Heart left ventricle (tissue), 16 donors: ENCODE measurements at regions not wholly inside any gene's neighbourhood (a gene's known extent, or its start where the extent isn't known, plus 50 kb on each side); places are given as distances from the start of the nearest gene placed in this dataset.

Experiments used
- ATAC-seq, 4 donors: fragments of 200-7000 bp; cut with Tn5 transposase; one replicate each; pipeline ENCODE4 v1.9.1; 2020 to 2022; ENCODE audit warnings: moderate library complexity in 4 of 4, mild to moderate bottlenecking in 3 of 4, moderate number of reproducible peaks in 1 of 4
- DNase-seq, 5 donors: peaks; one replicate each; pipeline ENCODE4 v3.0.0-alpha.2; 2020
- H3K27ac ChIP-seq, 12 donors: fragments of 200-600 bp; sonication (generic) in 4 of 12; one replicate each; pipeline versions ENCODE4 v1.5.0 to v1.8.0; 2016 to 2022; ENCODE audit warnings: mild to moderate bottlenecking in 2 of 12
- H3K27me3 ChIP-seq, 9 donors: fragments of 200-600 bp; sonication (generic) in 2 of 9; one replicate each; pipeline versions ENCODE4 v1.5.1 to v1.8.0; 2016 to 2022; ENCODE audit warnings: mild to moderate bottlenecking in 3 of 9
- H3K36me3 ChIP-seq, 9 donors: fragments of 200-600 bp; sonication (generic) in 2 of 9; one replicate each; pipeline versions ENCODE4 v1.5.0 to v1.8.0; 2018 to 2022; ENCODE audit warnings: mild to moderate bottlenecking in 2 of 9
- H3K4me1 ChIP-seq, 12 donors: fragments of 200-600 bp; sonication (generic) in 4 of 12; one replicate each; pipeline versions ENCODE4 v1.5.0 to v1.8.0; 2016 to 2022; ENCODE audit warnings: mild to moderate bottlenecking in 3 of 12
- H3K4me3 ChIP-seq, 12 donors: fragments of 200-600 bp; sonication (generic) in 4 of 12; one replicate each; pipeline versions ENCODE4 v1.5.0 to v1.8.0; 2017 to 2022; ENCODE audit warnings: mild to moderate bottlenecking in 9 of 12, moderate library complexity in 4 of 12
- H3K9me3 ChIP-seq, 12 donors: fragments of 200-600 bp; sonication (generic) in 4 of 12; one replicate each; pipeline versions ENCODE4 v1.5.0 to v1.8.0; 2016 to 2022; ENCODE audit warnings: mild to moderate bottlenecking in 1 of 12
- CTCF ChIP-seq, 12 donors: fragments of 200-600 bp; sonication (generic) in 4 of 12; IDR thresholded peaks; one replicate each; pipeline versions ENCODE4 v1.5.0 to v1.8.0; 2018 to 2022; ENCODE audit warnings: antibody characterized with exemption in 12 of 12, mild to moderate bottlenecking in 5 of 12
- POLR2A ChIP-seq, 2 donors: fragments of 450-650 bp; IDR thresholded peaks; one replicate each; pipeline ENCODE4 v1.6.1; 2017; ENCODE audit warnings: antibody characterized with exemption in 2 of 2, mild to moderate bottlenecking in 2 of 2, moderate library complexity in 2 of 2
- WGBS, 4 donors: extraction: QIAGEN DNeasy Blood & Tissue Kit in 2 of 4; methylation state at CpG; one replicate each; pipeline versions ENCODE4 v1.1.5 to v1.1.7; 2013 to 2018; 5-methylcytosine and 5-hydroxymethylcytosine counted together
- intact Hi-C, 10 donors: fragments of 100-400 bp; cut with DNase I; formaldehyde crosslinking; loops; one replicate each; pipeline versions ENCODE4 v1.11.1 to v1.14.2; 2022
- donor health status: ischemic (EF 13 %, LVEDD 7.1; RV severe dilation, severe dysfunction).
- donor health status: healthy with polysubstance abuse.
- donor health status: DM: no; HTN: yes; CAD: no.
- donor health status: DM: no; HTN: no; CAD: no.
- donor health status: ischemic (EF 25% LVEDD 6.9; RV normal size, moderate dysfunction).
- donor health status: ischemic (EF 25% LVEDD 5.7; RV mildly dilated, moderate dysfunction).
- donor health status: healthy.
- donor health status: DM: yes; HTN: yes; CAD: no.
- donor health status: ischemic (EF 35%, LVEDD 5.7; RV mildly dilated, moderate dysfunction).
- donor health status: nonischemic (EF 11% LVEDD 7.7; RV severe dilation, severe dysfunction).
- donor health status: DM: yes; HTN: yes; CAD: no.
- donor health status: PGD.
- donor health status: ischemic (EF 29% LVEDD 5.4; RV normal size, mild dysfunction).
- donor health status: nonischemic (EF 23%, LVEDD 6.1; RV moderate dilation, normal function).

DNA sequence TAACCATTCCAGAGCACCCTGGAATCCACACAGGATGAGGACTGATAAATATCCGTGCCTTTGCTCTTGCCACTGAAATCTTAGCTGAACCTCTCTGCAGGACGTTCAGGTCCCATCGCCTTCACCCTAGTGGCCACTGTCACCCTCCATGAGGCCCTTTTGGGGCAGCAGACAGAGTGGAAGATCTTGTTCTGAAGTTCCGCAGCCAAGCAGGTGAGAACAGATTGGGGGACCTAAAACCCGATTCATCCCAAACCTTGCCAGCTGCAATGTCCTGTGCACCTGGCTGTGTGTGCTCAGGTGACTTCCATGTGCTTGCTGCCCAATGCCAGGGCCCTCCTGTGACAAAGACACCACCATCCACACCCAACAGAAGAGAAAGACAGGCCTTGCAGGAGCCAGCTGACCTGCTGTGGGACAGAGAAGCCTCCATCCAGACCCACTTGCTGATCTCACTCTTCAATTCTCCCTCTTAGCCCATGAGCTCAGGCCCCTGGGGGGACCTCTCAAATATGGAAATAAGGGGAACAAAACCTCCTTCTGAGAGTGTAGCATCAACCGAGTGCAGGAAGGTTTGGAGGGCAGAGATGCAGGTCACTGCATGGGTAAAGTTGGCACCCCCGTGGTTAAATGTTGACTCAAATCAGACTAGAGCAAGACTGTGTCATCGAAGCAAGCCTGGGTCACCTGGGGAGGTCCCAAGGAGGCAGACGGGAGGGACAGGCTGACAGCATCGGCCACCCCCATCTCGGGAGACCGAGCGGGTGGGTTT is 308.7 kb upstream of the DIO3 start:
- WGBS, 4 donors: 72 to 84% (median 77%) methylated on average over 10 to 13 of the region's 13 CpGs
- DNase-seq (no peak), ATAC-seq (no peak)
- peaks cover 0 to 10% (median 0%) of the 10 kb centered on the region in 9 donors for H3K27me3 ChIP-seq
- TF ChIP-seq CTCF (IDR thresholded peaks at IDR 0.05) (no peak), POLR2A (IDR thresholded peaks at IDR 0.05) (no peak)
- H3K36me3 ChIP-seq: no peaks in the 10 kb centered on the region
- H3K4me3 ChIP-seq: no peak overlapping the region
- no peaks in the 10 kb centered on the region for H3K9me3 ChIP-seq
- intact Hi-C loops: no loop called here
- no peaks in the 10 kb centered on the region for H3K4me1 ChIP-seq
- H3K27ac ChIP-seq: no peak overlapping the region

DNA sequence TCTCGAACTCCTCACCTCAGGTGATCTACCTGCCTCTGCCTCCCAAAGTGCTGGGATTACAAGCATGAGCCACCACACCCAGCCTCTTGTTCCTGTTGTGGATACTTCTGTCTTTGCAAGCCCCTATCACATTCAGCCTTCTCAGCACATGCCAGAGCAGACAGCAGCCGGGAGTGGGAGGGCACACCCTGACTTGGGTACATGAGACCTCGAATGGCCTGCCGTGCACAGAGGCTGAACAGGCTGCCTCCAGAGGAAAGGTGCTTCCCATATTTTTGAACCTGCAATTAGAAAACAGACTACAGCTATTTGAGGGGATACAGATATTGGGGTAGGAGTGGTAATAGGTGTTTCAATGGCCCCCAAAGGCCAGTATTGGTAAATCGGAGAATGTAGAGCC is 307.3 kb upstream of the DIO3 start:
- TF ChIP-seq CTCF (IDR thresholded peaks at IDR 0.05) (no peak), POLR2A (IDR thresholded peaks at IDR 0.05) (no peak)
- Histone ChIP-seq H3K27ac (no peak overlapping the region), H3K36me3 (no peaks in the 10 kb centered on the region), H3K4me3 (no peak overlapping the region), H3K27me3 (peaks cover 0 to 10% (median 0%) of the 10 kb centered on the region in 9 donors), H3K9me3 (no peaks in the 10 kb centered on the region), H3K4me1 (no peaks in the 10 kb centered on the region)
- DNase-seq (no peak), ATAC-seq (no peak)
- intact Hi-C loops: no loop called here
- WGBS, 4 donors: 81 to 90% (median 87%) methylated on average over 5 of the region's 5 CpGs

DNA sequence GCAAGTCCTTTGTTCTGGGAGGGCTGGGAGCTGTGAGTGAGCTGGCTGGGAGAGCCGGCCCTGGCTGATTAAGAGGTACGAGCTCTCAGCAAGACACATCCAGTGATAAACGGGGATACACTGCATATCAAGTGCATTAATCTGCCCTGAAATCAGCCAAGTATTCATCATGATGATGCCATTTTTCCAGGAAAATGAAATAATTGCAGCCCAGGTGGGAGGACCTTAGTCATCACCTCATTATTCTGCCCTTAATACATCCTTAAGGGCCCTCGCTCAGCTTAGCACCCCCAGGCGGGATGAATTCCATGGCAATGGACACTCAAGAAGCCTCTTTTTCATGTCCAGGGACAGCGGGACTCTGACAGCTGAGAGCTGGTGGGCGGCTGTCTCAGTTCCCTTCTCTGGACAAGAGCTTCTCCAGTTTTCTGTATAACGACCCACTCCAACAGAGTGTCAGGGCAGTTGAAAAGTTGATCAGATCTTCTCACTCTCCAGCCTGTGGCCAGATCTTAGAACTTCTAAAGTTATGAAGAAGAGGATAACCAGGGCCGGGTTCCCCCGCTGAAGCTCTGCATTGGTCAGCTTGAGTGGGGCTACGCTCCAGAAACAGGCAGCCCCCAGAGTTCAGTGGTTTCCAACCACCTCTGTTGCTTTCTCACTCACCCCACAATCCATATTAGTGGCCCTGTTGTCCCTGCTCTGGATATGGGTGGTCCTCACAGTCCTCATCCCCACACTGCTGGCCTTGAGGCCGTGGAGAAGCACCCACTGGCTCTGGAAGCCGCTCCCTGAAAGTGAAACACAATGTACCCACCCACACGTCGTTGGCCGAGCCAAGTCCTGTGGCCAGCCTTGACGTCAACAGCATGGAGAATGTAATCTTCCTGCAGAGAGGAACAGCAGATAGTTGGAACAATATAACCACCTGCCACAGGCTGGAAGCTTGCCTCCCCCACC is 306.2 kb upstream of the DIO3 start:
- no peak overlapping the region for H3K4me3 ChIP-seq
- no peak for TF ChIP-seq POLR2A (IDR thresholded peaks at IDR 0.05)
- no peak for TF ChIP-seq CTCF (IDR thresholded peaks at IDR 0.05)
- no peaks in the 10 kb centered on the region for H3K36me3 ChIP-seq
- 52 to 62% (median 58%) methylated on average over 16 to 17 of the region's 17 CpGs for WGBS, 4 donors
- intact Hi-C loops: no loop called here
- H3K9me3 ChIP-seq: no peaks in the 10 kb centered on the region
- DNase-seq (peak in 1 of 5 donors; percentile 50), ATAC-seq (peak; percentile 21 to 86 (median 46))
- peak overlapping the region in 1 of 12 donors; percentile 56 for H3K27ac ChIP-seq
- peaks cover 0 to 10% (median 0%) of the 10 kb centered on the region in 9 donors for H3K27me3 ChIP-seq
- no peaks in the 10 kb centered on the region for H3K4me1 ChIP-seq

- Histone ChIP-seq H3K4me3 (no peak overlapping the region), H3K27me3 (peaks cover 0 to 10% (median 0%) of the 10 kb centered on the region in 9 donors), H3K36me3 (no peaks in the 10 kb centered on the region), H3K4me1 (no peaks in the 10 kb centered on the region), H3K27ac (no peak overlapping the region), H3K9me3 (no peaks in the 10 kb centered on the region)
- peak in 1 of 4 donors; percentile 20 for ATAC-seq
- intact Hi-C loops: no loop called here
- no peak for DNase-seq
- TF ChIP-seq CTCF (IDR thresholded peaks at IDR 0.05) (no peak), POLR2A (IDR thresholded peaks at IDR 0.05) (no peak)
- WGBS, 4 donors: 70 to 79% (median 74%) methylated on average over 8 of the region's 8 CpGs
Observed at GRCh38 chr14:101255765-101256125, 305.6 kb upstream of the DIO3 start.
